ENCODE measurements at regions not wholly inside any gene's neighbourhood (a gene's known extent, or its start where the extent isn't known, plus 50 kb on each side); places are given as distances from the start of the nearest gene placed in this dataset.

- Histone ChIP-seq H3K27ac (ENCODE audit: low read length) (no peak overlapping the region), H3K4me3 (ENCODE audit: low read length) (no peak overlapping the region), H3K36me3 (ENCODE audit: control insufficient read depth, insufficient read depth, low read length) (no peaks in the 10 kb centered on the region), H3K9me3 (replicated peaks; ENCODE audit: control insufficient read depth, low read depth, low read length) (no peaks in the 10 kb centered on the region), H3K27me3 (ENCODE audit: control insufficient read depth, insufficient read depth, low read length) (peaks cover 4% of the 10 kb centered on the region), H3K4me1 (ENCODE audit: control insufficient read depth, insufficient read depth, low read length) (no peaks in the 10 kb centered on the region)
- WGBS (ENCODE audit: insufficient coverage) = 100% methylated on average over 4 of the region's 4 CpGs
- DNase-seq = no peak
These were observed 79.5 kb downstream of the FOXA2 start for GRCh38 chr20:22504829-22505377.

GRCh38 chr20:22503577-22503976 lies 80.8 kb downstream of the FOXA2 start:
- no peaks in the 10 kb centered on the region for H3K4me1 ChIP-seq (ENCODE audit: control insufficient read depth, insufficient read depth, low read length)
- 100% methylated on average over 2 of the region's 4 CpGs for WGBS (ENCODE audit: insufficient coverage)
- no peaks in the 10 kb centered on the region for H3K9me3 ChIP-seq (replicated peaks; ENCODE audit: control insufficient read depth, low read depth, low read length)
- H3K36me3 ChIP-seq (ENCODE audit: control insufficient read depth, insufficient read depth, low read length) = no peaks in the 10 kb centered on the region
- peaks cover 2% of the 10 kb centered on the region for H3K27me3 ChIP-seq (ENCODE audit: control insufficient read depth, insufficient read depth, low read length)
- DNase-seq = no peak
- H3K27ac ChIP-seq (ENCODE audit: low read length) = no peak overlapping the region
- H3K4me3 ChIP-seq (ENCODE audit: low read length) = no peak overlapping the region

GRCh38 chr20:22502731-22503191 lies 81.6 kb downstream of the FOXA2 start:
- no peaks in the 10 kb centered on the region for H3K4me1 ChIP-seq (ENCODE audit: control insufficient read depth, insufficient read depth, low read length)
- H3K4me3 ChIP-seq (ENCODE audit: low read length) = no peak overlapping the region
- H3K36me3 ChIP-seq (ENCODE audit: control insufficient read depth, insufficient read depth, low read length) = no peaks in the 10 kb centered on the region
- DNase-seq = no peak
- H3K27me3 ChIP-seq (ENCODE audit: control insufficient read depth, insufficient read depth, low read length) = peaks cover 2% of the 10 kb centered on the region
- 52% methylated on average over 7 of the region's 10 CpGs for WGBS (ENCODE audit: insufficient coverage)
- no peaks in the 10 kb centered on the region for H3K9me3 ChIP-seq (replicated peaks; ENCODE audit: control insufficient read depth, low read depth, low read length)
- no peak overlapping the region for H3K27ac ChIP-seq (ENCODE audit: low read length)

- Histone ChIP-seq H3K4me1 (ENCODE audit: control insufficient read depth, insufficient read depth, low read length) (no peaks in the 10 kb centered on the region), H3K9me3 (replicated peaks; ENCODE audit: control insufficient read depth, low read depth, low read length) (no peaks in the 10 kb centered on the region), H3K4me3 (ENCODE audit: low read length) (no peak overlapping the region), H3K27me3 (ENCODE audit: control insufficient read depth, insufficient read depth, low read length) (peaks cover 2% of the 10 kb centered on the region), H3K36me3 (ENCODE audit: control insufficient read depth, insufficient read depth, low read length) (no peaks in the 10 kb centered on the region), H3K27ac (ENCODE audit: low read length) (no peak overlapping the region)
- 55% methylated on average over 10 of the region's 11 CpGs for WGBS (ENCODE audit: insufficient coverage)
- no peak for DNase-seq
These were observed 82.6 kb downstream of the FOXA2 start for GRCh38 chr20:22501566-22502344.

GRCh38 chr20:22501034-22501433 lies 83.3 kb downstream of the FOXA2 start:
- H3K9me3 ChIP-seq (replicated peaks; ENCODE audit: control insufficient read depth, low read depth, low read length) = no peaks in the 10 kb centered on the region
- H3K27me3 ChIP-seq (ENCODE audit: control insufficient read depth, insufficient read depth, low read length) = peaks cover 2% of the 10 kb centered on the region
- no peak for DNase-seq
- no peaks in the 10 kb centered on the region for H3K4me1 ChIP-seq (ENCODE audit: control insufficient read depth, insufficient read depth, low read length)
- H3K27ac ChIP-seq (ENCODE audit: low read length) = no peak overlapping the region
- H3K36me3 ChIP-seq (ENCODE audit: control insufficient read depth, insufficient read depth, low read length) = no peaks in the 10 kb centered on the region
- no peak overlapping the region for H3K4me3 ChIP-seq (ENCODE audit: low read length)

GRCh38 chr20:22499515-22500166 lies 84.7 kb downstream of the FOXA2 start:
- H3K36me3 ChIP-seq (ENCODE audit: control insufficient read depth, insufficient read depth, low read length) = no peaks in the 10 kb centered on the region
- peaks cover 4% of the 10 kb centered on the region for H3K27me3 ChIP-seq (ENCODE audit: control insufficient read depth, insufficient read depth, low read length)
- H3K27ac ChIP-seq (ENCODE audit: low read length) = no peak overlapping the region
- H3K4me3 ChIP-seq (ENCODE audit: low read length) = no peak overlapping the region
- DNase-seq = no peak
- H3K9me3 ChIP-seq (replicated peaks; ENCODE audit: control insufficient read depth, low read depth, low read length) = no peaks in the 10 kb centered on the region
- WGBS (ENCODE audit: insufficient coverage) = 47% methylated on average over 3 of the region's 10 CpGs
- H3K4me1 ChIP-seq (ENCODE audit: control insufficient read depth, insufficient read depth, low read length) = no peaks in the 10 kb centered on the region

GRCh38 chr20:22496817-22497216 lies 87.6 kb downstream of the FOXA2 start:
- WGBS (ENCODE audit: insufficient coverage) = no CpG with 5 or more reads among the region's 3 CpGs
- Histone ChIP-seq H3K36me3 (ENCODE audit: control insufficient read depth, insufficient read depth, low read length) (no peaks in the 10 kb centered on the region), H3K4me1 (ENCODE audit: control insufficient read depth, insufficient read depth, low read length) (no peaks in the 10 kb centered on the region), H3K27ac (ENCODE audit: low read length) (no peak overlapping the region), H3K4me3 (ENCODE audit: low read length) (no peak overlapping the region), H3K27me3 (ENCODE audit: control insufficient read depth, insufficient read depth, low read length) (peaks cover 3% of the 10 kb centered on the region), H3K9me3 (replicated peaks; ENCODE audit: control insufficient read depth, low read depth, low read length) (no peaks in the 10 kb centered on the region)
- DNase-seq = no peak

- Histone ChIP-seq H3K27ac (ENCODE audit: low read length) (no peak overlapping the region), H3K4me1 (ENCODE audit: control insufficient read depth, insufficient read depth, low read length) (no peaks in the 10 kb centered on the region), H3K4me3 (ENCODE audit: low read length) (no peak overlapping the region), H3K36me3 (ENCODE audit: control insufficient read depth, insufficient read depth, low read length) (no peaks in the 10 kb centered on the region), H3K9me3 (replicated peaks; ENCODE audit: control insufficient read depth, low read depth, low read length) (no peaks in the 10 kb centered on the region), H3K27me3 (ENCODE audit: control insufficient read depth, insufficient read depth, low read length) (peaks cover 6% of the 10 kb centered on the region)
- no peak for DNase-seq
- WGBS (ENCODE audit: insufficient coverage) = no CpG with 5 or more reads among the region's 2 CpGs
These were observed 88.6 kb downstream of the FOXA2 start for GRCh38 chr20:22495789-22496188.

- Histone ChIP-seq H3K4me1 (ENCODE audit: control insufficient read depth, insufficient read depth, low read length) (no peaks in the 10 kb centered on the region), H3K27ac (ENCODE audit: low read length) (no peak overlapping the region), H3K4me3 (ENCODE audit: low read length) (no peak overlapping the region), H3K27me3 (ENCODE audit: control insufficient read depth, insufficient read depth, low read length) (peaks cover 12% of the 10 kb centered on the region), H3K9me3 (replicated peaks; ENCODE audit: control insufficient read depth, low read depth, low read length) (no peaks in the 10 kb centered on the region), H3K36me3 (ENCODE audit: control insufficient read depth, insufficient read depth, low read length) (no peaks in the 10 kb centered on the region)
- no peak for DNase-seq
- 60% methylated on average over 1 of the region's 2 CpGs for WGBS (ENCODE audit: insufficient coverage)
These were observed 89.2 kb downstream of the FOXA2 start for GRCh38 chr20:22495172-22495571.

- H3K4me3 ChIP-seq (ENCODE audit: low read length) = no peak overlapping the region
- no peaks in the 10 kb centered on the region for H3K9me3 ChIP-seq (replicated peaks; ENCODE audit: control insufficient read depth, low read depth, low read length)
- H3K27me3 ChIP-seq (ENCODE audit: control insufficient read depth, insufficient read depth, low read length) = peaks cover 18% of the 10 kb centered on the region
- H3K36me3 ChIP-seq (ENCODE audit: control insufficient read depth, insufficient read depth, low read length) = no peaks in the 10 kb centered on the region
- no peaks in the 10 kb centered on the region for H3K4me1 ChIP-seq (ENCODE audit: control insufficient read depth, insufficient read depth, low read length)
- no peak overlapping the region for H3K27ac ChIP-seq (ENCODE audit: low read length)
- DNase-seq = no peak
- WGBS (ENCODE audit: insufficient coverage) = 100% methylated on average over 1 of the region's 2 CpGs
These were observed 91.9 kb downstream of the FOXA2 start for GRCh38 chr20:22492497-22492896.

All from muscle of leg (tissue), 3 donors.